SHP77 treated with DMSO at 0.1 percent for 48 hours (cell line): ENCODE measurements at regions not wholly inside any gene's neighbourhood (a gene's known extent, or its start where the extent isn't known, plus 50 kb on each side); places are given as distances from the start of the nearest gene placed in this dataset.
"Not testable (repeated sequence)": the region's sequence is repeated elsewhere in the genome, so short reads cannot be mapped to it uniquely, and the experiment has no call there.

Experiments used
- DNase-seq: peaks from one replicate; lab custom pipeline; 2025; lab: John Stamatoyannopoulos, UW

GRCh38 chr2:196486146-196486545, 153.4 kb upstream of the CCDC150 start:
- DNase-seq, result no peak

- DNase-seq, result no peak
These were observed 152.1 kb upstream of the CCDC150 start for GRCh38 chr2:196487417-196487816.

DNA sequence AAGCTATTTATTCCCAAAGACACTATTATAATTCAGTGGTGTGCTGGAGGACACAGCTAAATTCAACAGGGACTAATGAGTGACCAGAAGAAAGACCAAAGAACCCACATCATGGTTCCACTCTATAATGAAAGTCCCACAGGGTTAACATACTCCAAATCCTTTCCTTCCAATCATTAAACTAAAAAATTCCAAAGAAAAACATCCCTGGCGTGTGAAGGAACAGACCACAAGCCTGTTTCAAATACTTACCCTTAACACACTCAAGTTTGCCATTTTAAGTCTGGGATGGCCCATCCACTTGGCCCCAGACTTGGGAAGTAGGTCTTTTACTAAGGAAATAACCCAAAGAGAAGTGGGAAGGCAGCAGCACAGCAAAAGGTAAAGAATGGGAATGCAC, 150.1 kb upstream of the CCDC150 start:
- DNase-seq, result no peak

DNA sequence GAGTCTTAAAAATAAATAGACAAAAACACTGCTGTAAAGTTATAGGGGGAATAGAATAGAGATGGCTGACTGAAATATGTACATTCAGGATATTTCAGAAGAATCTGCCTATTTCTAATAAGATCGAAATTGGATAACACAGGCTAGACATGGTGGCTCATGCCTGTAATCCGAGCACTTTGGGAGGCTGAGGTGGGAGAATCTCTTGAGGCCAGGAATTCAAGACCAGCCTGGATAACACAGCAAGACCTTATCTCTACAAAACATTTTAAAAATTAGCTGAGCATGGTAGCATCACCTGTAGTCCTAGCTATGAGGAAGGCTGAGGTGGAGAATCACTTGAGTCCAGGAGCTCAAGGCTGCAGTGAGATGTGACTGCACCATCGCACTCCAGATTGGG, 146.6 kb upstream of the CCDC150 start:
- DNase-seq, result no peak

- no peak for DNase-seq
These were observed 140.6 kb upstream of the CCDC150 start for GRCh38 chr2:196498962-196499361.

- no peak for DNase-seq
These were observed 139.8 kb upstream of the CCDC150 start for GRCh38 chr2:196499686-196500085.

DNA sequence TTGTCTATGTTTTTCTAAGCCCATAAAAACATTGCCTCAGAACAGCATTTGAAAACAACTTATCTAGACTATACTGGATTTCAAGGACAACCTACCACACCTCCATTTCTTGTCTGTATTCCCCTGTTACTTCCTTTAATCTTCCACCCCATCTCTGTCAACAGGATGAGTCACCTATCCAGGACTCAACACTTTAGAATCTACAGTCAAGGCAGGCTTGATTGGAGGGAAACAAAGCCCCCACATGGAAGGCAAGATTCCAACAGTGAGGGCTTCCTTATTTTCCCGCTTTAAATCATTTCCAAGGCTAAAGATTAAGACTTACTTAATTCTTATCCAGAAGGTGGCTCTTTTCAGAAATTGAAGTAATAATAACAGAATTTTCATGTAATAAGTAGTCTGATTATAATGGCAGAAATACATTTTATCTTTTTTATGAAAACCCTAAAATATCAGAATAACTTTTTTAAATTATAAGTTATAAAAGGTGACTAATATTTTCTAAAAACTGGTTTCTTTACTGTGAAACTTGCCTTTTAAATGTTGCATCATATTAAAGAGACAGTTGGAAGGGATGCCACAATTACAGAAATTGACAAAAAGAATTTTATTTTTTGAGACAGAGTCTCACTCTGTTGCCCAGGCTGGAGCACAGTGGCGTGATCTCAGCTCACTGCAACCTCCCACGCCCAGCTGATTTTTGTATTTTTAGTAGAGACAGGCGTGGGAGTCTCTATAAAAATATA, 138.7 kb upstream of the CCDC150 start:
- DNase-seq, result no peak

GRCh38 chr2:196501836-196502235, 137.7 kb upstream of the CCDC150 start:
- no peak for DNase-seq

- DNase-seq, result no peak
These were observed 137.1 kb upstream of the CCDC150 start for GRCh38 chr2:196502386-196502785.

- DNase-seq, result no peak
These were observed 136.1 kb upstream of the CCDC150 start for GRCh38 chr2:196503398-196503797.

DNA sequence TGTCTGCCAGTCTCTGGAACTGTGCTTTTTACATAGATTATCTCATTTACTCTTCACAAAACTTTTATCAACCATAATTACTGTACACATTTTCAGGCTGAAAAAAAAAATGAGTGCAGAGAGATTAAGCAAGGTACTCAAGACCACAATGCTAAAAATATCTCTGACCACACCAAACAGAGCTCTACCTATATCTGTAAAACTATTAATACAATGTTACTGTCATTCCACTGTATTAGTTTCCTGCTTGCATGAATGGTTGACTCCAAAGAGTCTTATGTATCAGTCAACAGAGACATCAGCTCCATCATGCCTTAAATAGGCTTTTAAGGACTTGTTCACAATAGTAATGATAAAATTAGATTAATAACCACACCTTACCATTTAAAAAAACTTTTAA, 134.7 kb upstream of the CCDC150 start:
- DNase-seq, result no peak

- DNase-seq, result no peak
These were observed 129.3 kb upstream of the CCDC150 start for GRCh38 chr2:196510246-196510645.

GRCh38 chr2:196511258-196512168, 128.0 kb upstream of the CCDC150 start:
- DNase-seq, result no peak

GRCh38 chr2:196513796-196514526, 125.6 kb upstream of the CCDC150 start:
- DNase-seq, result no peak

DNA sequence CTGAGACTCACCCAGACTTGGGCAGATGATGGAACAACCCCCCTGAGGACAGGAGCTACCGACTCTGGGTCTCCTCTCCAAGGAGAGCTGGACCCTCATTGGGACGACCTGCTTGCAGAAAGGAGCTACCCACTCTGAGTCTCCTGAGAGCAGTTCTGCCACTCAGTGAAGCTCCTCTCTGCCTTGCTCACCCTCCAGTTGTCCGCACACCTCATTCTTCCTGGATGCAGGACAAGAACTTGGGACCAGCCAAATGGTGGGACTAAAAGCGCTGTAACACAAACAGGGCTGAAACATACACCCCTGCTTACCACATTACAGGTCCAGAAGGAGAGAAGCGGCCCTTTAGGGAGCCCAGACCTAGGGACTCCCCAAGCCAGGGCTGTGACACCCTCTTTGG, 124.9 kb upstream of the CCDC150 start:
- DNase-seq, result no peak

GRCh38 chr2:196515051-196515450, 124.5 kb upstream of the CCDC150 start:
- peak; percentile 69 for DNase-seq

- no peak for DNase-seq
These were observed 123.9 kb upstream of the CCDC150 start for GRCh38 chr2:196515608-196516007.

DNA sequence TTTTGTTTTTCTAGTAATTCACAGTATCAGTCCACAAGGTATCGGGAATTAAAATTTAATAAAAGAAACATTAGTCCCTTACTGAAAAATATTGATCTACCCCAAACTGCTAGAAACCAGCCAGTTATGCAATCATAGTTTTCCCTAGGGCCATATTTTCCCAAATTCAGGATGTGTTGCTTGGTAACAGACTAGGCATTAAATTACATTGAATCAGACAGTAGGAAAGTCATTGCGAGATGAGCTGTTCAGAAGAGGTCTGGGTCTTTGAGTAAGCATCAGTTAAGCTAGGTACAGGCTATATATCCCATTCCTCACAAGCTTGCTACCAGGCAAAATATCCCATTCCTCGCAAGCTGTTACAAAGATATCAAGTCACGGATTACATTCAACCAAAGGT, 123.0 kb upstream of the CCDC150 start:
- no peak for DNase-seq

DNA sequence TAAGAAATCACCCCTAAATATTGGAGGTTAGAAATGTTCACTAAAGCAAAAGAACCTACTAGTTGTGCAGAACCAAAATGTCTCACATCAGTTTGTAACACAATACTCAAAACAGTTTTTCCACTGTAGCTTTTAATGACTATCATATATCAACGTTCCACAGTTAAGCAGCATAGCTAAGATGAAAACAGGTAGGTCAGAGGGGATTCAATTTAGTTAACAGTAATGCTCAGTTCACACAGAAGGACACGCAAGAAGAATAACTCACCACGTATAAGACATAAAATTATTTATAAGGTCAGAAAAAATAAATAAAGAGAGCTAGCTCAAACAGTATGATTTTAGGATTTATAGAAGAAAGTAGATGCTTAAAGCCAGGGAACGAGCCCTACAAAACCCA, 118.9 kb upstream of the CCDC150 start:
- no peak for DNase-seq

- DNase-seq, result not testable (repeated sequence)
These were observed 112.4 kb upstream of the CCDC150 start for GRCh38 chr2:196526981-196527725.

- DNase-seq, result no peak
These were observed 110.9 kb upstream of the CCDC150 start for GRCh38 chr2:196528486-196529223.
